GM12878 (cell line): ENCODE measurements at regions not wholly inside any gene's neighbourhood (a gene's known extent, or its start where the extent isn't known, plus 50 kb on each side); places are given as distances from the start of the nearest gene placed in this dataset.

Source experiments
- EP300 ChIP-seq, 2 experiments: fragments of 150-350 bp in 1 of 2; IDR thresholded peaks; 2 replicates each; pipeline ENCODE4 v1.6.1; 2011 to 2012; ENCODE audit warnings: low read depth in 2 of 2, low read length in 2 of 2, borderline replicate concordance in 1 of 2, improper control_type of control experiment in 1 of 2, inconsistent platforms in 1 of 2; ENCODE audit not compliant: control insufficient read depth in 1 of 2
- TAF1 ChIP-seq: IDR thresholded peaks from 2 replicates; pipeline ENCODE4 v1.6.1; 2011; ENCODE audit warnings: mild to moderate bottlenecking, low read depth, low read length, borderline replicate concordance
- TF ChIP-seq, protein P1 (sequence below): fragments of 450-650 bp; formaldehyde crosslinking; IDR thresholded peaks from 2 replicates; pipeline ENCODE4 v1.4.0; 2020; ENCODE audit warnings: mild to moderate bottlenecking, moderate library complexity

DNA sequence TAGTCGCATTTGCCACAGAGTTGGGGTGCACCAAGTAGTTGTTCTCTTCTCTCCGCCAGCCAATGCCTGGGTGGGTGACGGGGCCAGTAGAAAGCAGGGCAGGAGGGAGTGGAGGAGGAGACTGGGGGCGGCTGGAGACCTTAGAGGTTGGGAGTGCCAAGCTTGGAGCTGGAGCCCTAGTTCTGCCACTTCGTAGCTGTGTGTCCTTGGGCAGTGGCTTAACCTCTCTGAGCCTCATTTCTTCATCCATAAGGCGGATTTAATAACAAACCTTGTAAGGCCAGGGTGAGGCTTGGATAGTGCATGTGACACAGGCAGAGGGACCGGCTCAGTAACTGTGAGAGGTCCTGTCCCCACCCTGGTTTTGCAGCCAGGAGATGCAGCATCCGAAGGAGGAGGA is 81.1 kb upstream of the LHX5 start:
- TF ChIP-seq, protein P1, sequence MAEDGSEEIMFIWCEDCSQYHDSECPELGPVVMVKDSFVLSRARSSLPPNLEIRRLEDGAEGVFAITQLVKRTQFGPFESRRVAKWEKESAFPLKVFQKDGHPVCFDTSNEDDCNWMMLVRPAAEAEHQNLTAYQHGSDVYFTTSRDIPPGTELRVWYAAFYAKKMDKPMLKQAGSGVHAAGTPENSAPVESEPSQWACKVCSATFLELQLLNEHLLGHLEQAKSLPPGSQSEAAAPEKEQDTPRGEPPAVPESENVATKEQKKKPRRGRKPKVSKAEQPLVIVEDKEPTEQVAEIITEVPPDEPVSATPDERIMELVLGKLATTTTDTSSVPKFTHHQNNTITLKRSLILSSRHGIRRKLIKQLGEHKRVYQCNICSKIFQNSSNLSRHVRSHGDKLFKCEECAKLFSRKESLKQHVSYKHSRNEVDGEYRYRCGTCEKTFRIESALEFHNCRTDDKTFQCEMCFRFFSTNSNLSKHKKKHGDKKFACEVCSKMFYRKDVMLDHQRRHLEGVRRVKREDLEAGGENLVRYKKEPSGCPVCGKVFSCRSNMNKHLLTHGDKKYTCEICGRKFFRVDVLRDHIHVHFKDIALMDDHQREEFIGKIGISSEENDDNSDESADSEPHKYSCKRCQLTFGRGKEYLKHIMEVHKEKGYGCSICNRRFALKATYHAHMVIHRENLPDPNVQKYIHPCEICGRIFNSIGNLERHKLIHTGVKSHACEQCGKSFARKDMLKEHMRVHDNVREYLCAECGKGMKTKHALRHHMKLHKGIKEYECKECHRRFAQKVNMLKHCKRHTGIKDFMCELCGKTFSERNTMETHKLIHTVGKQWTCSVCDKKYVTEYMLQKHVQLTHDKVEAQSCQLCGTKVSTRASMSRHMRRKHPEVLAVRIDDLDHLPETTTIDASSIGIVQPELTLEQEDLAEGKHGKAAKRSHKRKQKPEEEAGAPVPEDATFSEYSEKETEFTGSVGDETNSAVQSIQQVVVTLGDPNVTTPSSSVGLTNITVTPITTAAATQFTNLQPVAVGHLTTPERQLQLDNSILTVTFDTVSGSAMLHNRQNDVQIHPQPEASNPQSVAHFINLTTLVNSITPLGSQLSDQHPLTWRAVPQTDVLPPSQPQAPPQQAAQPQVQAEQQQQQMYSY (CRISPR knock-in tag): no peak
- TF ChIP-seq TAF1 (no peak), EP300 (IDR thresholded peaks at IDR 0.05; ENCODE audit: borderline replicate concordance in 1 of 2, control insufficient read depth in 1 of 2, low read depth in 2 of 2, low read length in 2 of 2) (no peak)
